Parathyroid adenoma (tissue), 2 donors: ENCODE measurements at regions not wholly inside any gene's neighbourhood (a gene's known extent, or its start where the extent isn't known, plus 50 kb on each side); places are given as distances from the start of the nearest gene placed in this dataset.

ENCODE experiments used
- H2AFZ ChIP-seq: fragments of 300-600 bp; sonication (generic); one replicate; pipeline ENCODE4 v1.7.0; 2017; ENCODE audit warnings: antibody characterized with exemption, mild to moderate bottlenecking
- H3K27ac ChIP-seq: fragments of 300-600 bp; sonication (generic); one replicate; pipeline ENCODE4 v1.7.0; 2017
- H3K27me3 ChIP-seq: fragments of 300-600 bp; sonication (generic); one replicate; pipeline ENCODE4 v1.7.0; 2017; ENCODE audit warnings: low read length; ENCODE audit not compliant: control insufficient read depth, insufficient read depth
- H3K36me3 ChIP-seq: fragments of 300-600 bp; sonication (generic); one replicate; pipeline ENCODE4 v1.7.0; 2017; ENCODE audit warnings: low read length; ENCODE audit not compliant: control insufficient read depth, insufficient read depth
- H3K4me1 ChIP-seq: fragments of 300-600 bp; sonication (generic); one replicate; pipeline ENCODE4 v1.7.0; 2017; ENCODE audit warnings: control low read depth
- H3K4me2 ChIP-seq: fragments of 300-600 bp; sonication (generic); one replicate; pipeline ENCODE4 v1.7.0; 2017; ENCODE audit warnings: low read length
- H3K4me3 ChIP-seq: fragments of 300-600 bp; sonication (generic); one replicate; pipeline ENCODE4 v1.7.0; 2017; ENCODE audit warnings: low read depth, low read length
- H3K79me2 ChIP-seq: fragments of 300-600 bp; sonication (generic); one replicate; pipeline ENCODE4 v1.7.0; 2017; ENCODE audit warnings: control low read depth
- H3K9ac ChIP-seq: fragments of 300-600 bp; sonication (generic); one replicate; pipeline ENCODE4 v1.7.0; 2017; ENCODE audit warnings: mild to moderate bottlenecking
- H3K9me3 ChIP-seq: fragments of 300-600 bp; sonication (generic); one replicate; pipeline ENCODE4 v1.7.0; 2017; ENCODE audit warnings: low read length; ENCODE audit not compliant: control insufficient read depth
- TF ChIP-seq, protein P1 (sequence below): fragments of 300-600 bp; sonication (generic); IDR thresholded peaks from one replicate; pipeline ENCODE4 v1.7.0; 2017; ENCODE audit warnings: antibody characterized with exemption, mild to moderate bottlenecking
- donor health status: primary hyperparathyroidism.

DNA sequence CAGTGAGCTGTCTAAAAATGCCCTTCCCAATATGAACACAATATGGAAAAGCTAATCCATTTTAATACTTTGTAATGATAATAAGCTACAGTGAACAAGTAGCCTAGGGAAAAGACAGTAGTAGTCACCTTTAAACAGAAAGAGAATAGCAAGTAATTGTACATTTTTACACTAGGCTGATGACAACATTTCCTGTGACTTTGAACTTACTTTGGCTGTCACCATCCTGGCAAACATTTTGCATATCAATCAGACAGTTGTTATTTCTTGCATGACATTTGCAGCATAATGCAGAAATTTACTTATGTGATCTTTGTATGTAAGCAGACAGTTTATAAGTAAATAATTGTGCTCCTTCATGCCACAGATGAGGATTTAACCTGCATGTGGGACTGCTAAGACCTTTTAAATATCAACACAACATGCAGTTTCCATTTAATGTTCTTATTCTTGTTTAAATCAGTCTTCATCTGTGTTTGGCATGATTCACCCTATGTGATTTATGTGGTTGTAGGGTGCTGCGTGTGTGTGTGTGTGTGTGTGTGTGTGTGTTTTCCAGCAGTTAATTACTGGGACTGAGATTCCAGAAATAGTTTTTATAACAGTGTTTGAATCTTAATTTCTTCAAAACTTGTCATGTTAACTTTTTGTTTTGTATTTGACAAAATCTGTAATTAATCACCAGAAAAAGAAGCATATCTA, 997.1 kb upstream of the ARRDC3 start:
- H3K27ac ChIP-seq: no peak overlapping the region
- no peaks in the 10 kb centered on the region for H3K27me3 ChIP-seq
- H3K4me2 ChIP-seq: no peak overlapping the region
- H3K36me3 ChIP-seq: no peaks in the 10 kb centered on the region
- H3K9me3 ChIP-seq: peaks cover 4% of the 10 kb centered on the region
- no peak overlapping the region for H2AFZ ChIP-seq
- no peak overlapping the region for H3K4me3 ChIP-seq
- no peak overlapping the region for H3K9ac ChIP-seq
- TF ChIP-seq, protein P1, sequence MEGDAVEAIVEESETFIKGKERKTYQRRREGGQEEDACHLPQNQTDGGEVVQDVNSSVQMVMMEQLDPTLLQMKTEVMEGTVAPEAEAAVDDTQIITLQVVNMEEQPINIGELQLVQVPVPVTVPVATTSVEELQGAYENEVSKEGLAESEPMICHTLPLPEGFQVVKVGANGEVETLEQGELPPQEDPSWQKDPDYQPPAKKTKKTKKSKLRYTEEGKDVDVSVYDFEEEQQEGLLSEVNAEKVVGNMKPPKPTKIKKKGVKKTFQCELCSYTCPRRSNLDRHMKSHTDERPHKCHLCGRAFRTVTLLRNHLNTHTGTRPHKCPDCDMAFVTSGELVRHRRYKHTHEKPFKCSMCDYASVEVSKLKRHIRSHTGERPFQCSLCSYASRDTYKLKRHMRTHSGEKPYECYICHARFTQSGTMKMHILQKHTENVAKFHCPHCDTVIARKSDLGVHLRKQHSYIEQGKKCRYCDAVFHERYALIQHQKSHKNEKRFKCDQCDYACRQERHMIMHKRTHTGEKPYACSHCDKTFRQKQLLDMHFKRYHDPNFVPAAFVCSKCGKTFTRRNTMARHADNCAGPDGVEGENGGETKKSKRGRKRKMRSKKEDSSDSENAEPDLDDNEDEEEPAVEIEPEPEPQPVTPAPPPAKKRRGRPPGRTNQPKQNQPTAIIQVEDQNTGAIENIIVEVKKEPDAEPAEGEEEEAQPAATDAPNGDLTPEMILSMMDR: no peak
- H3K4me1 ChIP-seq: no peaks in the 10 kb centered on the region
- H3K79me2 ChIP-seq: no peaks in the 10 kb centered on the region

DNA sequence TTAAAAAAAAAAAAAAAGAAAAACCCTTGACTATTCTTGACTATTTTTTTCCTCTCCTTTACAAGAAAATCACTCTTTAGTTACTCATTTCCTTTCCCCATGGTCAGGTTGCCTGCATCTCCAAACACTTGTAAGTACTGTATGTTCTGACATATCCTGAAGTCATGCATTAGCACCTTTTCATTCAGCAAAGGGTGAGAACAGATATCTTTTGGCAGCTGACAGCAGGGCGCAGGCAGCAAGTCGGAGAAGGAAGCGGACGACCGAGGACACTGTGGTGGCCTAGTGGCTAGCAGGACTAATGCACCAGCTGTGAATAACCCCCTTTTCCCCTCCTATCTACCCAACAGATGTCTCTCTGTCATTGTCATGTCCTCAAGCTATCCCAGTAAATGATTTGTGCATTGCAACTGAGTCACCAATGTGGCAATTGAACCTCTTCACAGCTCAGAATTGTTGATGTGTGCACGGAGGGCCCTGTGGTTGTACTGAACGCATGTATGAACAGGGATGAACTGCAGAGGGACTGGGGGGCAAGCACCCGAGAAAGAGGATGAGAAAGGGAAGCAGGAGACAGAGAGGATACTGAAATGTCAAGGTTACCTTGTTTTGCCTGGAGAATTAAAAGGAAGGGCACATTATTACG, 996.0 kb upstream of the ARRDC3 start:
- no peaks in the 10 kb centered on the region for H3K4me1 ChIP-seq
- no peak overlapping the region for H3K27ac ChIP-seq
- H3K27me3 ChIP-seq: no peaks in the 10 kb centered on the region
- no peak overlapping the region for H2AFZ ChIP-seq
- TF ChIP-seq, protein P1: no peak
- H3K9me3 ChIP-seq: peaks cover 4% of the 10 kb centered on the region
- no peak overlapping the region for H3K4me2 ChIP-seq
- H3K79me2 ChIP-seq: no peaks in the 10 kb centered on the region
- H3K9ac ChIP-seq: no peak overlapping the region
- H3K4me3 ChIP-seq: no peak overlapping the region
- H3K36me3 ChIP-seq: no peaks in the 10 kb centered on the region

DNA sequence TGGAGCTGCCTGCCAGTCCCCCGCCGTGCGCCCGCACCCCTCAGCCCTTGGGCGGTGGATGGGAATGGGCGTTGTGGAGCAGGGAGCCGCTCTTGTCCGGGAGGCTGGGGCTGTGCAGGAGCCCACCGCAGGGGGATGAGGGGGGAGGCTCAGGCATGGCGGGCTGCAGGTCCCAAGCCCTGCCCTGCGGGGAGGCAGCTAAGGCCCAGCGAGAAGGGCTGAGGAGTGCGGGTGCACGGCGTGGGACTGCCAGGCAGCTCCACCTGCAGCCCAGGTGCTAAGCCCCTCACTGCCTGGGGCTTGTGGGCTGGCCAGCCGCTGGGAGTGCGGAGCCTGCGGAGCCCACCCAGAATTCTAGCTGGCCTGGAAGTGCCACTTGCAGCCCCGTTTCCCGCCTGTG, 991.7 kb upstream of the ARRDC3 start:
- Histone ChIP-seq H3K79me2 (no peaks in the 10 kb centered on the region), H3K27ac (no peak overlapping the region), H3K4me3 (no peak overlapping the region), H3K4me2 (no peak overlapping the region), H3K27me3 (no peaks in the 10 kb centered on the region), H3K9ac (no peak overlapping the region), H2AFZ (no peak overlapping the region), H3K36me3 (no peaks in the 10 kb centered on the region), H3K4me1 (no peaks in the 10 kb centered on the region), H3K9me3 (no peaks in the 10 kb centered on the region)
- TF ChIP-seq, protein P1: no peak

DNA sequence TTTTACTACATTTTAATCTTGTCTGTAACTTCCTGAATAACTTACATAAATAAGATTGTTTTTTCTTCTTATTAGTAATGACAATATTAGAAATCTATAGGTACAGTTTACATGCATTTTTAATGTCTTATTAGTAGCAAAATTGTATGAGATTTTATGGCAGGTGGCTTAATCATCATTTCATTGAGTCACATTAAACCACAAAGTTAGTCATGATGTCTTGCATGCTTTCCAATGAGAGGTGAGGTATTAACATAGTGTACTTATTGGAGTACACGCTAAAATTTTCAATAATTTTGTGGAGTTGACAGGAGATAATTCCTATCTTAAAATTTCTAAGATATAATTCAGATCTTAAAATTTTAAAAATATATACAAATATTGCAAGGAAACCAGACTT, 989.6 kb upstream of the ARRDC3 start:
- TF ChIP-seq, protein P1: no peak

DNA sequence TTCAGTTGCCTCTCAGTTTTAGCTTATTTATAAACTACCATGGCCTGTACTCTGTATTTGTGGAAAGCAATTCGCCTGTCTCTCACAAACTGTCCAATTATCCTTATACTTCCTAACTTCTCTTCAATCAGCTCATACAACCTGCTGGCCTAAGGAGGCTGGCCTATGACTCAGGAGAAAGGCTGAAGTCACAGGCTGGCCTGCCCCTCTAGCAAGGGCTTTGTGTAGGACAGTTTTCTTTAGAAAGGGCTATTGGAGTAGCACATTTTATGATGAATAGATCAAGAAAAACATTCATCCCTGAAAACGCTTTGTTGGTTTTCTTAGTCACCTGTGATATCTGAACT, 988.7 kb upstream of the ARRDC3 start:
- Histone ChIP-seq H3K27me3 (no peaks in the 10 kb centered on the region), H3K4me3 (no peak overlapping the region), H2AFZ (no peak overlapping the region), H3K4me1 (no peaks in the 10 kb centered on the region), H3K9ac (no peak overlapping the region), H3K36me3 (no peaks in the 10 kb centered on the region), H3K4me2 (no peak overlapping the region), H3K9me3 (no peaks in the 10 kb centered on the region), H3K79me2 (no peaks in the 10 kb centered on the region), H3K27ac (no peak overlapping the region)
- TF ChIP-seq, protein P1: no peak

More for the DNA sequence above, 989.6 kb upstream of the ARRDC3 start:
- Histone ChIP-seq H3K9ac (no peak overlapping the region), H3K36me3 (no peaks in the 10 kb centered on the region), H3K79me2 (no peaks in the 10 kb centered on the region), H3K4me2 (no peak overlapping the region), H3K4me1 (no peaks in the 10 kb centered on the region), H3K27me3 (no peaks in the 10 kb centered on the region), H3K9me3 (no peaks in the 10 kb centered on the region), H2AFZ (no peak overlapping the region), H3K4me3 (no peak overlapping the region), H3K27ac (no peak overlapping the region)
